GM12878 (cell line): ENCODE measurements at regions not wholly inside any gene's neighbourhood (a gene's known extent, or its start where the extent isn't known, plus 50 kb on each side); places are given as distances from the start of the nearest gene placed in this dataset.

Experiments
- MYB ChIP-seq: fragments of 150-350 bp; IDR thresholded peaks from 2 replicates; pipeline ENCODE4 v1.6.1; 2014; ENCODE audit warnings: mild to moderate bottlenecking, low read depth, low read length, borderline replicate concordance
- PAX5 ChIP-seq: IDR thresholded peaks from 2 replicates; pipeline ENCODE4 v1.6.1; 2011; ENCODE audit warnings: low read depth, low read length, borderline replicate concordance
- POLR2A ChIP-seq: IDR thresholded peaks from 2 replicates; pipeline ENCODE4 v1.6.1; 2011; ENCODE audit warnings: low read depth, mild to moderate bottlenecking, low read length
- POLR2AphosphoS2 ChIP-seq: IDR thresholded peaks from 2 replicates; pipeline ENCODE4 v1.6.1; 2011; ENCODE audit warnings: low read depth, mild to moderate bottlenecking, low read length, improper control_type of control experiment, moderate library complexity
- POLR2AphosphoS5 ChIP-seq: IDR thresholded peaks from 2 replicates; pipeline ENCODE4 v1.6.1; 2011; ENCODE audit warnings: mild to moderate bottlenecking, low read length, inconsistent platforms
- RFX5 ChIP-seq: IDR thresholded peaks from 2 replicates; pipeline ENCODE4 v1.6.1; 2011; ENCODE audit warnings: low read depth, low read length, improper control_type of control experiment
- TAF1 ChIP-seq: IDR thresholded peaks from 2 replicates; pipeline ENCODE4 v1.6.1; 2011; ENCODE audit warnings: mild to moderate bottlenecking, low read depth, low read length, borderline replicate concordance
- ZNF24 ChIP-seq: fragments of 450-650 bp; IDR thresholded peaks from 2 replicates; pipeline ENCODE4 v1.6.1; 2017; ENCODE audit warnings: antibody characterized with exemption, mild to moderate bottlenecking
- TF ChIP-seq, protein P1 (sequence below): fragments of 450-650 bp; IDR thresholded peaks from 2 replicates; pipeline ENCODE4 v1.6.1; 2018; ENCODE audit warnings: borderline replicate concordance, mild to moderate bottlenecking; ENCODE audit not compliant: partially characterized antibody
- TF ChIP-seq, protein P2 (sequence below): fragments of 450-650 bp; formaldehyde crosslinking; IDR thresholded peaks from 2 replicates; pipeline ENCODE4 v1.5.0; 2022; ENCODE audit warnings: mild to moderate bottlenecking, missing genetic modification characterization
- TF ChIP-seq, protein P3 (sequence below), 3 experiments: IDR thresholded peaks in 2 of 3; conservative IDR thresholded peaks in 1 of 3; 2 replicates each; pipeline ENCODE4 v1.5.1; 2011; ENCODE audit warnings: low read depth in 3 of 3, low read length in 3 of 3, mild to moderate bottlenecking in 3 of 3, control low read depth in 2 of 3, moderate library complexity in 2 of 3, inconsistent platforms in 1 of 3, mixed read lengths in 1 of 3; ENCODE audit not compliant: control insufficient read depth in 2 of 3, insufficient read depth in 1 of 3; ENCODE audit errors: extremely low read depth in 1 of 3
- TF ChIP-seq, protein P4 (sequence below): IDR thresholded peaks from 2 replicates; pipeline ENCODE4 v1.6.1; 2011; ENCODE audit warnings: mild to moderate bottlenecking, low read depth, low read length, moderate library complexity; ENCODE audit not compliant: insufficient replicate concordance

DNA sequence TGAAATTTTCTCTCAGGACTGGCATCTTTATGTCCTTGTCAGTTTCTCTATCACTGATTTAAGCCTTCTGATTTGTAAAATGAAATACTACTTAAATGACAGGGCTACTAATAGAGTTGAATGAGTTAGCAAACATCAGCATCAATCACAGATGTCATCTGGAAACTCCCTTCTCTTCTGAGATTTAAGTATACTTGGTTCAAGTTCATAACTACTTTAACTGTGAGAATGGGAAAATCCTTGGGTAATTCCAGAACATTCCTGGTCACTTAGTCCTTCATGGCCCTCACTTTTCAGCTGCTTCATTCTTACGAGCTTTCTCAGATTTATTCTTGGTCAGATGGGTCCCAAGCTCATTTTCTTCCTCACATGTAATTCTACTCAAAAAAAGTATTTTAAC is 1655.3 kb upstream of the FLRT2 start:
- TF ChIP-seq POLR2AphosphoS5: no peak
- no peak for TF ChIP-seq POLR2AphosphoS2
- TF ChIP-seq PAX5: no peak
- TF ChIP-seq, protein P1, sequence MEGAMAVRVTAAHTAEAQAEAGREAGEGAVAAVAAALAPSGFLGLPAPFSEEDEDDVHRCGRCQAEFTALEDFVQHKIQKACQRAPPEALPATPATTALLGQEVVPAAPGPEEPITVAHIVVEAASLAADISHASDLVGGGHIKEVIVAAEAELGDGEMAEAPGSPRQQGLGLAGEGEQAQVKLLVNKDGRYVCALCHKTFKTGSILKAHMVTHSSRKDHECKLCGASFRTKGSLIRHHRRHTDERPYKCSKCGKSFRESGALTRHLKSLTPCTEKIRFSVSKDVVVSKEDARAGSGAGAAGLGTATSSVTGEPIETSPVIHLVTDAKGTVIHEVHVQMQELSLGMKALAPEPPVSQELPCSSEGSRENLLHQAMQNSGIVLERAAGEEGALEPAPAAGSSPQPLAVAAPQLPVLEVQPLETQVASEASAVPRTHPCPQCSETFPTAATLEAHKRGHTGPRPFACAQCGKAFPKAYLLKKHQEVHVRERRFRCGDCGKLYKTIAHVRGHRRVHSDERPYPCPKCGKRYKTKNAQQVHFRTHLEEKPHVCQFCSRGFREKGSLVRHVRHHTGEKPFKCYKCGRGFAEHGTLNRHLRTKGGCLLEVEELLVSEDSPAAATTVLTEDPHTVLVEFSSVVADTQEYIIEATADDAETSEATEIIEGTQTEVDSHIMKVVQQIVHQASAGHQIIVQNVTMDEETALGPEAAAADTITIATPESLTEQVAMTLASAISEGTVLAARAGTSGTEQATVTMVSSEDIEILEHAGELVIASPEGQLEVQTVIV: no peak
- no peak for TF ChIP-seq RFX5
- TF ChIP-seq, protein P2, sequence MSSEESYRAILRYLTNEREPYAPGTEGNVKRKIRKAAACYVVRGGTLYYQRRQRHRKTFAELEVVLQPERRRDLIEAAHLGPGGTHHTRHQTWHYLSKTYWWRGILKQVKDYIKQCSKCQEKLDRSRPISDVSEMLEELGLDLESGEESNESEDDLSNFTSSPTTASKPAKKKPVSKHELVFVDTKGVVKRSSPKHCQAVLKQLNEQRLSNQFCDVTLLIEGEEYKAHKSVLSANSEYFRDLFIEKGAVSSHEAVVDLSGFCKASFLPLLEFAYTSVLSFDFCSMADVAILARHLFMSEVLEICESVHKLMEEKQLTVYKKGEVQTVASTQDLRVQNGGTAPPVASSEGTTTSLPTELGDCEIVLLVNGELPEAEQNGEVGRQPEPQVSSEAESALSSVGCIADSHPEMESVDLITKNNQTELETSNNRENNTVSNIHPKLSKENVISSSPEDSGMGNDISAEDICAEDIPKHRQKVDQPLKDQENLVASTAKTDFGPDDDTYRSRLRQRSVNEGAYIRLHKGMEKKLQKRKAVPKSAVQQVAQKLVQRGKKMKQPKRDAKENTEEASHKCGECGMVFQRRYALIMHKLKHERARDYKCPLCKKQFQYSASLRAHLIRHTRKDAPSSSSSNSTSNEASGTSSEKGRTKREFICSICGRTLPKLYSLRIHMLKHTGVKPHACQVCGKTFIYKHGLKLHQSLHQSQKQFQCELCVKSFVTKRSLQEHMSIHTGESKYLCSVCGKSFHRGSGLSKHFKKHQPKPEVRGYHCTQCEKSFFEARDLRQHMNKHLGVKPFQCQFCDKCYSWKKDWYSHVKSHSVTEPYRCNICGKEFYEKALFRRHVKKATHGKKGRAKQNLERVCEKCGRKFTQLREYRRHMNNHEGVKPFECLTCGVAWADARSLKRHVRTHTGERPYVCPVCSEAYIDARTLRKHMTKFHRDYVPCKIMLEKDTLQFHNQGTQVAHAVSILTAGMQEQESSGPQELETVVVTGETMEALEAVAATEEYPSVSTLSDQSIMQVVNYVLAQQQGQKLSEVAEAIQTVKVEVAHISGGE (CRISPR knock-in tag): no peak
- no peak for TF ChIP-seq TAF1
- TF ChIP-seq, protein P3, sequence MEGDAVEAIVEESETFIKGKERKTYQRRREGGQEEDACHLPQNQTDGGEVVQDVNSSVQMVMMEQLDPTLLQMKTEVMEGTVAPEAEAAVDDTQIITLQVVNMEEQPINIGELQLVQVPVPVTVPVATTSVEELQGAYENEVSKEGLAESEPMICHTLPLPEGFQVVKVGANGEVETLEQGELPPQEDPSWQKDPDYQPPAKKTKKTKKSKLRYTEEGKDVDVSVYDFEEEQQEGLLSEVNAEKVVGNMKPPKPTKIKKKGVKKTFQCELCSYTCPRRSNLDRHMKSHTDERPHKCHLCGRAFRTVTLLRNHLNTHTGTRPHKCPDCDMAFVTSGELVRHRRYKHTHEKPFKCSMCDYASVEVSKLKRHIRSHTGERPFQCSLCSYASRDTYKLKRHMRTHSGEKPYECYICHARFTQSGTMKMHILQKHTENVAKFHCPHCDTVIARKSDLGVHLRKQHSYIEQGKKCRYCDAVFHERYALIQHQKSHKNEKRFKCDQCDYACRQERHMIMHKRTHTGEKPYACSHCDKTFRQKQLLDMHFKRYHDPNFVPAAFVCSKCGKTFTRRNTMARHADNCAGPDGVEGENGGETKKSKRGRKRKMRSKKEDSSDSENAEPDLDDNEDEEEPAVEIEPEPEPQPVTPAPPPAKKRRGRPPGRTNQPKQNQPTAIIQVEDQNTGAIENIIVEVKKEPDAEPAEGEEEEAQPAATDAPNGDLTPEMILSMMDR (IDR thresholded peaks at IDR 0.05 in 2 of 3, conservative IDR thresholded peaks at IDR 0.05 in 1 of 3; ENCODE audit: control insufficient read depth in 2 of 3, extremely low read depth in 1 of 3, insufficient read depth in 1 of 3, low read depth in 3 of 3, low read length in 3 of 3): no peak
- TF ChIP-seq ZNF24: no peak
- TF ChIP-seq POLR2A: no peak
- TF ChIP-seq, protein P4, sequence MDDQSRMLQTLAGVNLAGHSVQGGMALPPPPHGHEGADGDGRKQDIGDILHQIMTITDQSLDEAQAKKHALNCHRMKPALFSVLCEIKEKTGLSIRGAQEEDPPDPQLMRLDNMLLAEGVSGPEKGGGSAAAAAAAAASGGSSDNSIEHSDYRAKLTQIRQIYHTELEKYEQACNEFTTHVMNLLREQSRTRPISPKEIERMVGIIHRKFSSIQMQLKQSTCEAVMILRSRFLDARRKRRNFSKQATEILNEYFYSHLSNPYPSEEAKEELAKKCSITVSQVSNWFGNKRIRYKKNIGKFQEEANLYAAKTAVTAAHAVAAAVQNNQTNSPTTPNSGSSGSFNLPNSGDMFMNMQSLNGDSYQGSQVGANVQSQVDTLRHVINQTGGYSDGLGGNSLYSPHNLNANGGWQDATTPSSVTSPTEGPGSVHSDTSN: peak; percentile 73
- TF ChIP-seq MYB: no peak
